Liver (tissue), 3 donors: ENCODE measurements at regions not wholly inside any gene's neighbourhood (a gene's known extent, or its start where the extent isn't known, plus 50 kb on each side); places are given as distances from the start of the nearest gene placed in this dataset.

Experiments used
- ATF3 ChIP-seq: IDR thresholded peaks from 2 replicates; pipeline ENCODE4 v1.6.1; 2016; ENCODE audit warnings: antibody characterized with exemption
- FOXA1 ChIP-seq: IDR thresholded peaks from 2 replicates; pipeline ENCODE4 v1.6.1; 2016; ENCODE audit warnings: antibody characterized with exemption
- GABPA ChIP-seq, 2 donors: IDR thresholded peaks in 1 of 2; conservative IDR thresholded peaks in 1 of 2; 2 replicates each; pipeline ENCODE4 v1.6.1; 2016; ENCODE audit warnings: antibody characterized with exemption in 2 of 2, mild to moderate bottlenecking in 1 of 2, moderate library complexity in 1 of 2
- JUND ChIP-seq, 2 donors: IDR thresholded peaks; 2 replicates each; pipeline ENCODE4 v1.6.1; 2016; ENCODE audit warnings: antibody characterized with exemption in 2 of 2
- MAX ChIP-seq: IDR thresholded peaks from 2 replicates; pipeline ENCODE4 v1.6.1; 2016; ENCODE audit warnings: antibody characterized with exemption
- RAD21 ChIP-seq, 2 donors: IDR thresholded peaks; 2 replicates each; pipeline ENCODE4 v1.6.1; 2016; ENCODE audit warnings: antibody characterized with exemption in 2 of 2, mild to moderate bottlenecking in 2 of 2
- TAF1 ChIP-seq: conservative IDR thresholded peaks from 2 replicates; pipeline ENCODE4 v1.6.1; 2016; ENCODE audit warnings: antibody characterized with exemption, mild to moderate bottlenecking
- YY1 ChIP-seq: IDR thresholded peaks from 2 replicates; pipeline ENCODE4 v1.6.1; 2016; ENCODE audit warnings: antibody characterized with exemption, mild to moderate bottlenecking
- TF ChIP-seq, protein P1 (sequence below): fragments of 150-350 bp; IDR thresholded peaks from 2 replicates; pipeline ENCODE4 v1.5.1; 2017; ENCODE audit warnings: improper control_type of control experiment, low read depth, low read length; ENCODE audit not compliant: missing input control
- donor health status: healthy.
- donor health status: healthy.

GRCh38 chr15:70199540-70200410 lies 102.1 kb upstream of the TLE3 start:
- TF ChIP-seq, protein P1, sequence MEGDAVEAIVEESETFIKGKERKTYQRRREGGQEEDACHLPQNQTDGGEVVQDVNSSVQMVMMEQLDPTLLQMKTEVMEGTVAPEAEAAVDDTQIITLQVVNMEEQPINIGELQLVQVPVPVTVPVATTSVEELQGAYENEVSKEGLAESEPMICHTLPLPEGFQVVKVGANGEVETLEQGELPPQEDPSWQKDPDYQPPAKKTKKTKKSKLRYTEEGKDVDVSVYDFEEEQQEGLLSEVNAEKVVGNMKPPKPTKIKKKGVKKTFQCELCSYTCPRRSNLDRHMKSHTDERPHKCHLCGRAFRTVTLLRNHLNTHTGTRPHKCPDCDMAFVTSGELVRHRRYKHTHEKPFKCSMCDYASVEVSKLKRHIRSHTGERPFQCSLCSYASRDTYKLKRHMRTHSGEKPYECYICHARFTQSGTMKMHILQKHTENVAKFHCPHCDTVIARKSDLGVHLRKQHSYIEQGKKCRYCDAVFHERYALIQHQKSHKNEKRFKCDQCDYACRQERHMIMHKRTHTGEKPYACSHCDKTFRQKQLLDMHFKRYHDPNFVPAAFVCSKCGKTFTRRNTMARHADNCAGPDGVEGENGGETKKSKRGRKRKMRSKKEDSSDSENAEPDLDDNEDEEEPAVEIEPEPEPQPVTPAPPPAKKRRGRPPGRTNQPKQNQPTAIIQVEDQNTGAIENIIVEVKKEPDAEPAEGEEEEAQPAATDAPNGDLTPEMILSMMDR, result no peak
- TF ChIP-seq JUND (IDR thresholded peaks at IDR 0.05) (no peak), GABPA (IDR thresholded peaks at IDR 0.05 in 1 of 2, conservative IDR thresholded peaks at IDR 0.05 in 1 of 2) (no peak), TAF1 (no peak), YY1 (no peak), RAD21 (IDR thresholded peaks at IDR 0.05) (no peak), MAX (no peak), ATF3 (no peak), FOXA1 (no peak)
